ENCODE measurements at regions not wholly inside any gene's neighbourhood (a gene's known extent, or its start where the extent isn't known, plus 50 kb on each side); places are given as distances from the start of the nearest gene placed in this dataset.

GRCh38 chr2:7450188-7450832 lies 533.1 kb downstream of the RNF144A start:
- TF ChIP-seq ZNF184 (tag by site-specific recombination; IDR thresholded peaks at IDR 0.05) (no peak), CTCF (tag by site-specific recombination; IDR thresholded peaks at IDR 0.05) (no peak), SETDB1 (IDR thresholded peaks at IDR 0.05; ENCODE audit: insufficient read length, low read length) (no peak), ZIC2 (tag by site-specific recombination; IDR thresholded peaks at IDR 0.05) (no peak), ZNF391 (tag by site-specific recombination; IDR thresholded peaks at IDR 0.05; ENCODE audit: borderline replicate concordance, low read depth) (no peak), REST (tag by site-specific recombination; IDR thresholded peaks at IDR 0.05) (no peak), ZNF747 (tag by site-specific recombination; IDR thresholded peaks at IDR 0.05) (no peak), ZBTB49 (tag by site-specific recombination; IDR thresholded peaks at IDR 0.05; ENCODE audit: low read depth) (no peak), ZNF626 (tag by site-specific recombination; IDR thresholded peaks at IDR 0.05) (no peak)
- TF ChIP-seq, protein P1, sequence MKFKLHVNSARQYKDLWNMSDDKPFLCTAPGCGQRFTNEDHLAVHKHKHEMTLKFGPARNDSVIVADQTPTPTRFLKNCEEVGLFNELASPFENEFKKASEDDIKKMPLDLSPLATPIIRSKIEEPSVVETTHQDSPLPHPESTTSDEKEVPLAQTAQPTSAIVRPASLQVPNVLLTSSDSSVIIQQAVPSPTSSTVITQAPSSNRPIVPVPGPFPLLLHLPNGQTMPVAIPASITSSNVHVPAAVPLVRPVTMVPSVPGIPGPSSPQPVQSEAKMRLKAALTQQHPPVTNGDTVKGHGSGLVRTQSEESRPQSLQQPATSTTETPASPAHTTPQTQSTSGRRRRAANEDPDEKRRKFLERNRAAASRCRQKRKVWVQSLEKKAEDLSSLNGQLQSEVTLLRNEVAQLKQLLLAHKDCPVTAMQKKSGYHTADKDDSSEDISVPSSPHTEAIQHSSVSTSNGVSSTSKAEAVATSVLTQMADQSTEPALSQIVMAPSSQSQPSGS (tag by site-specific recombination; IDR thresholded peaks at IDR 0.05; ENCODE audit: low read depth), result no peak
- TF ChIP-seq, protein P2, sequence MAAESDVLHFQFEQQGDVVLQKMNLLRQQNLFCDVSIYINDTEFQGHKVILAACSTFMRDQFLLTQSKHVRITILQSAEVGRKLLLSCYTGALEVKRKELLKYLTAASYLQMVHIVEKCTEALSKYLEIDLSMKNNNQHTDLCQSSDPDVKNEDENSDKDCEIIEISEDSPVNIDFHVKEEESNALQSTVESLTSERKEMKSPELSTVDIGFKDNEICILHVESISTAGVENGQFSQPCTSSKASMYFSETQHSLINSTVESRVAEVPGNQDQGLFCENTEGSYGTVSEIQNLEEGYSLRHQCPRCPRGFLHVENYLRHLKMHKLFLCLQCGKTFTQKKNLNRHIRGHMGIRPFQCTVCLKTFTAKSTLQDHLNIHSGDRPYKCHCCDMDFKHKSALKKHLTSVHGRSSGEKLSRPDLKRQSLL (tag by site-specific recombination; IDR thresholded peaks at IDR 0.05), result no peak
- TF ChIP-seq, protein P3, sequence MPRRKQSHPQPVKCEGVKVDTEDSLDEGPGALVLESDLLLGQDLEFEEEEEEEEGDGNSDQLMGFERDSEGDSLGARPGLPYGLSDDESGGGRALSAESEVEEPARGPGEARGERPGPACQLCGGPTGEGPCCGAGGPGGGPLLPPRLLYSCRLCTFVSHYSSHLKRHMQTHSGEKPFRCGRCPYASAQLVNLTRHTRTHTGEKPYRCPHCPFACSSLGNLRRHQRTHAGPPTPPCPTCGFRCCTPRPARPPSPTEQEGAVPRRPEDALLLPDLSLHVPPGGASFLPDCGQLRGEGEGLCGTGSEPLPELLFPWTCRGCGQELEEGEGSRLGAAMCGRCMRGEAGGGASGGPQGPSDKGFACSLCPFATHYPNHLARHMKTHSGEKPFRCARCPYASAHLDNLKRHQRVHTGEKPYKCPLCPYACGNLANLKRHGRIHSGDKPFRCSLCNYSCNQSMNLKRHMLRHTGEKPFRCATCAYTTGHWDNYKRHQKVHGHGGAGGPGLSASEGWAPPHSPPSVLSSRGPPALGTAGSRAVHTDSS (tag by site-specific recombination; IDR thresholded peaks at IDR 0.05), result no peak
